GM12873 (cell line): ENCODE measurements at regions not wholly inside any gene's neighbourhood (a gene's known extent, or its start where the extent isn't known, plus 50 kb on each side); places are given as distances from the start of the nearest gene placed in this dataset.

Experiments
- TF ChIP-seq, protein P1 (sequence below): IDR thresholded peaks from 2 replicates; pipeline ENCODE4 v1.5.1; 2012; ENCODE audit warnings: low read depth, mild to moderate bottlenecking, moderate library complexity, low read length, control low read depth; ENCODE audit not compliant: insufficient read depth; ENCODE audit errors: missing control alignments

DNA sequence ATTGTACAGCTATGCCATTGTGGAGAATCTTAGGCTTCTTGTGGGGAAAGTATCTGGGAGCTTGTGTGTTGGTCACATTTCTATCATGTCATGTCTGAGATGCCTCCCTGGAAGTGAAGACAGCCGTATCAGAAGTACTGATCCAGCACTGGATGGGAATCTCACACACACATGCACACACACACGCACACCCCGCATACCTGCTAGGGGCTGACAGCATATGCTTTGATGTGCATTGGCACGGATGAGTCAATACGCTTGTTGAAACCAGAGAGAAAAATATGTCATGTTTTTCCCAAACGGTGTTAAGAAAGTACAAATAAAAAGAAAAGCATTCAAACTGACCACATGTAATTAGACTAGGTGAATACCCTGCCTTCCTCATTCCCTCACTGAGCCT, 260.8 kb downstream of the KTN1 start:
- TF ChIP-seq, protein P1, sequence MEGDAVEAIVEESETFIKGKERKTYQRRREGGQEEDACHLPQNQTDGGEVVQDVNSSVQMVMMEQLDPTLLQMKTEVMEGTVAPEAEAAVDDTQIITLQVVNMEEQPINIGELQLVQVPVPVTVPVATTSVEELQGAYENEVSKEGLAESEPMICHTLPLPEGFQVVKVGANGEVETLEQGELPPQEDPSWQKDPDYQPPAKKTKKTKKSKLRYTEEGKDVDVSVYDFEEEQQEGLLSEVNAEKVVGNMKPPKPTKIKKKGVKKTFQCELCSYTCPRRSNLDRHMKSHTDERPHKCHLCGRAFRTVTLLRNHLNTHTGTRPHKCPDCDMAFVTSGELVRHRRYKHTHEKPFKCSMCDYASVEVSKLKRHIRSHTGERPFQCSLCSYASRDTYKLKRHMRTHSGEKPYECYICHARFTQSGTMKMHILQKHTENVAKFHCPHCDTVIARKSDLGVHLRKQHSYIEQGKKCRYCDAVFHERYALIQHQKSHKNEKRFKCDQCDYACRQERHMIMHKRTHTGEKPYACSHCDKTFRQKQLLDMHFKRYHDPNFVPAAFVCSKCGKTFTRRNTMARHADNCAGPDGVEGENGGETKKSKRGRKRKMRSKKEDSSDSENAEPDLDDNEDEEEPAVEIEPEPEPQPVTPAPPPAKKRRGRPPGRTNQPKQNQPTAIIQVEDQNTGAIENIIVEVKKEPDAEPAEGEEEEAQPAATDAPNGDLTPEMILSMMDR: no peak

DNA sequence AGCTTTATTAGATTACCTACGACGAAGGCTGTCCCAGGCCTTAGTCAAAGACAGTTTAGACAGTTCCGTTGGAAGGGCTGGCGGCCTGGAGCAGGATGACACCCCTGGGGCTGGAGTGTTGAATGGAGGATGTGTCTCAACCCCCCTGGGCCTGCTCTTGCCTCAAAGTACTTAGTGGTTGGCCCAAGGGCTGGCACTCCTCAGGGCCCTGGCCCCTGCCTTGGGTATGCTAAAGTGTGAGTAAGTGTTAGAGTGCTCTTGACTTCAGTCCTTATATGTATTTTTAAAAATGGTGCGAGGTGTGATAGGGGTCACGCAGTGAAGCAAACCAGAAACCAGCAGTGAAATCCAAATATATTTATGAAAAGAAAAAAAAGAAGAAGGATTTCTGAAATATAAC, 261.6 kb downstream of the KTN1 start:
- TF ChIP-seq, protein P1: no peak

DNA sequence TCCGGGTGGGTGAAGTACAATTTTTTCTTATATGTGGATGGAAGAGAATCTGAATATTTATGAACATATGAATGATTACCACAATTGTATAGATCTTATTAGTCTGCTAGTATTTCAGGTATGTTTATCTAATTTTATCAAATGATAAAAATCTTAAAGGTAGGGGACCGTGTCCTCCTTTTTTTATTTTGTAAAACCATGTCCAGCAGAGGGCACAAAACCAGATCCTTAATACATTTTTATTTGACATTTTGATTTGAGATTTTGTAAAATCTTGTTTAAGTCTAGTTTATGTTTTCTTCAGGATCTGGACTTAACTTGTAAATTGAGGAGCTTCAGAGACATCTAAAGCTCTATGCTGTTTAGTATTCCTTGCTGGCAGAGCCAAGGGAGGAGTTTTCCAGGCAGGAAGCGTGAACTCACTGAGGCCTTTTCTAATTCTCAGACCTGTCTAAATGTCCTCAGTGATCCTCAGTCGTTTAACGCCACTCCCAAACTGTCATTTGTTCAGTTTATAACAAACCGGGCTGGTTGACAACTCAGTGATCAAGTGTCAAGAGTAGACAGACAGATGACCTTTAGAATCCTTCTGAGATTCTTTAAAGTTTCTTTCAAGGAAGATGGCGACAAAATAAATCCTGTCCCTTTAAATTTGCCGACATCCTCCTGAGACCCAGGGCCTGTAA, 263.9 kb downstream of the KTN1 start:
- TF ChIP-seq, protein P1: no peak

DNA sequence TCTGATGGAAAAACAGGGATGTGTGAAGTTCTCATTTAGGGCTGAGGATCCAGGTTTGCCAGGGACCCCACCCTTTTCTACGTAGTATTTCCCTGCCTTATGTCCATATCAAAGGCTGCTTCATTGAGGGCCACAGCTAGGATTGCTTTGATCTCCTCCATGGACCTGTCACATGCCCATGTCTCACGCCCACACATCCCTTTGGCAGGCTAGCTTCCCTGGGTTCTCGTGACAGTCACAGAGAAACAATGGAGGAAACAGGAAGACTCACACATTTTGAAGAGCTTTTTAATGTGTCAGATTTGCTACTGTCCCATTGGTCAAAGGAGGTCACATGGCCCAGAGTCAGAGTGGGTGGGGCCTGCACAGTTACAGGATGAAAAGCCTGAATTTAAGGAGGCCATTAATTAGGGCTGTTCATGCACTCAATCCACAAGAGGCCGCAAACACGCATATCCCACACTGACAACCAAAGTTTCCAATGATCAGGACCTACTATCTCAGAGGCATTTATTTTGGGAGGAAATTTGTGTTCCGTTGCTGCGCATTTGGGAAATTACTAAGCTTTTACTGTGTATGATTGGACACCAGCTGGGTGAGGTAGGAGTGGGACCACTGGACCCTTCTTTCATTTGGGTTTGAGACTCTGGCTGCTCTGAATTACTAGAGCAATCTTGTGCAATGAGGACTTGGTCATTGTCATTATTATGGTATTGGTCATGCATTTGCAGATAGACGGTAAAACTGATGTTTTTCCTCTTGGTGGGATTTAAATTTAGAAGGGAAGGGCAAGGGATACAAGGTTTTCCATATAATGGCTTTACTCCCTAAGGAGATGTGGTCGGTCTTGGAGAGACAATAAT, 266.2 kb downstream of the KTN1 start:
- TF ChIP-seq, protein P1: no peak

DNA sequence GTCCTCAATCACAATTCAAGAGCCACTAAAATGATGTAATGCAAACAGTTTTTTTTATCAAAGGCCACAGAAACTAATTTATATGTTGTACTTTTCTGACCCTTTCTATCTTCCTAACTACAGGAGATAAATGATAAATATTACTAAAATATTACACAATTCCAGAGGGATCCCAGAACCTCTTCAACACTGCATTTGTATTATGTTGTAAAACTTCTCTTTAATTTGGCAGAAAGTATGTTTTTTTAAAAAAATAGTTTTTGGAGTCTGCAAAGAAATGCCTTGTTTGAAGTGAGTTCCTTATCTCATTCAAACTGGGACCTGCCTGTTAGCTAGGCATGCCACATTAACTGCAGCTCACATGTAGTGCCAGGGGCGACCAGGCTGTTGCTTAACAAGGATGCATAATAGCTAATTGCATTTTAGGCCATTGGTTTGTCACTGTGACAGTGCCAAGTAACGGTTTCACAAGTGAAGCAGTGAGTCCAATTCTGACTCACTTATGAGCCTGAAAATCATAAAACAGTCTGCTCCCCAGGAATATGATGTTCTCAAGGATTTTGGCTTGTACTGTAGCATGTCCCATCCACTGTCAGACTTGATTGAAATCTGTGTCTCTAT, 266.9 kb downstream of the KTN1 start:
- TF ChIP-seq, protein P1: no peak

DNA sequence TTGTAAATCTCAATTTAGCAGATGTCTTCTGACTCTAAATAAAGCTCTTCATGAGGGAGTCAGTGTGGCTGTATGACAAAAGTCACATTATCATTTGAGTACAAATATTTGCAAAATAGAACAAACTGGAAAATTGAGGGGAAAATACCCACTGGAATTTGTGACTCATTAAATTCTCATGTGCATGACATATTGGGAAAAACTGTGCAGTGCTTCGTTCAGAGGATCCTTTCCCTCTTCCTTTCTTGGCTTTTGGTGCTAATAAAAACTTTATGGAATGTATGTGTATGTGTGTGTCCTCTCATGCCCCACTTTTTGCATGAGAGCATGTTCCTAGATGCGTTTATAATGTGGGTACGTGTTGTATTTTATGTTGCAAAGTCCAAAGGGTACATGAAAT, 267.8 kb downstream of the KTN1 start:
- TF ChIP-seq, protein P1: no peak

DNA sequence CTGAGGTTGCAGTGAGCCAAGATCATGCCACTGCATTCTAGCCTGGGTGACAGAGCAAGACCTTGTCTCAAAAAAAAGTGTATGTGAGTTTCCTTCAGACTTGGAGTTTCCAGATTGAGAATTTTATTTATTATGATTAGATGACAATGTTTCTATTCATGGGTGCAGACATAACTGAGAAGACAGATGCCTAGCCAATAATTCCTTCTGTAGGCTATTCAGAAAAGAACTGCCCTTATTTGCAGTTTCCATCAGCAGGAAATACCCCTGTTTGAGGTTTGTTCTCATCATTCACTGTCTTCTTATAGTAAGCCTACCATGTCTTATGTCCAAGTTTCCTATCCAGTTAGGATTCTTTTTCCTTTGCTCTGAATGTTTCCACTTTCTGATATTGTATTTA, 269.0 kb downstream of the KTN1 start:
- TF ChIP-seq, protein P1: no peak
